ENCODE measurements at regions not wholly inside any gene's neighbourhood (a gene's known extent, or its start where the extent isn't known, plus 50 kb on each side); places are given as distances from the start of the nearest gene placed in this dataset.

DNA sequence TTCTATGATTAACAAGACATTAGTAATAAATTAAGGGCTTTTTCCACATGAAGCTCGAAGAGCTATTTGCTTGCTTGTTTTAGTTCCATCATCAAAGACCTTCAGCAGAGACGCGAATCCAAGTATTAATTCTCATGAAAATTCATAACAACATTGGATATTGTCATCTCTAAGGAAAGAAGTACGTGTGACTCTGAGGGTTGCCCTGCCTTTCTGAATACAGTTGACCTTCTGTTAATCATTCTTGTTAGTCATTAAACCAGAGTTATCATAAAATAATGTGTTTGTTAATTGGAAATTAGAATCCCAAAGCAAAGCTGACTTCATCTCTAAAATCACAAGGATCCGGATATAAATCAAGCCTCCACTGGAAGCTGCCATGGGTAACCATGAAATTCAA is 222.5 kb downstream of the ZNF608 start (continued):
- TF ChIP-seq, protein P1, sequence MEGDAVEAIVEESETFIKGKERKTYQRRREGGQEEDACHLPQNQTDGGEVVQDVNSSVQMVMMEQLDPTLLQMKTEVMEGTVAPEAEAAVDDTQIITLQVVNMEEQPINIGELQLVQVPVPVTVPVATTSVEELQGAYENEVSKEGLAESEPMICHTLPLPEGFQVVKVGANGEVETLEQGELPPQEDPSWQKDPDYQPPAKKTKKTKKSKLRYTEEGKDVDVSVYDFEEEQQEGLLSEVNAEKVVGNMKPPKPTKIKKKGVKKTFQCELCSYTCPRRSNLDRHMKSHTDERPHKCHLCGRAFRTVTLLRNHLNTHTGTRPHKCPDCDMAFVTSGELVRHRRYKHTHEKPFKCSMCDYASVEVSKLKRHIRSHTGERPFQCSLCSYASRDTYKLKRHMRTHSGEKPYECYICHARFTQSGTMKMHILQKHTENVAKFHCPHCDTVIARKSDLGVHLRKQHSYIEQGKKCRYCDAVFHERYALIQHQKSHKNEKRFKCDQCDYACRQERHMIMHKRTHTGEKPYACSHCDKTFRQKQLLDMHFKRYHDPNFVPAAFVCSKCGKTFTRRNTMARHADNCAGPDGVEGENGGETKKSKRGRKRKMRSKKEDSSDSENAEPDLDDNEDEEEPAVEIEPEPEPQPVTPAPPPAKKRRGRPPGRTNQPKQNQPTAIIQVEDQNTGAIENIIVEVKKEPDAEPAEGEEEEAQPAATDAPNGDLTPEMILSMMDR (tag by site-specific recombination; IDR thresholded peaks at IDR 0.05): no peak

- no peak for TF ChIP-seq ZNF266 (tag by site-specific recombination; IDR thresholded peaks at IDR 0.05; ENCODE audit: low read depth)
- no peak for TF ChIP-seq SP3 (tag by site-specific recombination; IDR thresholded peaks at IDR 0.05)
- no peak for TF ChIP-seq ZNF645 (tag by site-specific recombination; IDR thresholded peaks at IDR 0.05)
- no peak for TF ChIP-seq KLF9 (tag by site-specific recombination; IDR thresholded peaks at IDR 0.05; ENCODE audit: low read depth)
- TF ChIP-seq ZNF677 (tag by site-specific recombination; IDR thresholded peaks at IDR 0.05): no peak
- TF ChIP-seq SALL2 (tag by site-specific recombination; IDR thresholded peaks at IDR 0.05; ENCODE audit: borderline replicate concordance): no peak
- TF ChIP-seq, protein P2, sequence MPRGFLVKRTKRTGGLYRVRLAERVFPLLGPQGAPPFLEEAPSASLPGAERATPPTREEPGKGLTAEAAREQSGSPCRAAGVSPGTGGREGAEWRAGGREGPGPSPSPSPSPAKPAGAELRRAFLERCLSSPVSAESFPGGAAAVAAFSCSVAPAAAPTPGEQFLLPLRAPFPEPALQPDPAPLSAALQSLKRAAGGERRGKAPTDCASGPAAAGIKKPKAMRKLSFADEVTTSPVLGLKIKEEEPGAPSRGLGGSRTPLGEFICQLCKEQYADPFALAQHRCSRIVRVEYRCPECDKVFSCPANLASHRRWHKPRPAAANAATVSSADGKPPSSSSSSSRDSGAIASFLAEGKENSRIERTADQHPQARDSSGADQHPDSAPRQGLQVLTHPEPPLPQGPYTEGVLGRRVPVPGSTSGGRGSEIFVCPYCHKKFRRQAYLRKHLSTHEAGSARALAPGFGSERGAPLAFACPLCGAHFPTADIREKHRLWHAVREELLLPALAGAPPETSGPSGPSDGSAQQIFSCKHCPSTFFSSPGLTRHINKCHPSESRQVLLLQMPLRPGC (tag by site-specific recombination; IDR thresholded peaks at IDR 0.05): no peak
- TF ChIP-seq ZNF76 (tag by site-specific recombination; IDR thresholded peaks at IDR 0.05; ENCODE audit: borderline replicate concordance, low read depth): no peak
- no peak for TF ChIP-seq ZNF16 (tag by site-specific recombination; IDR thresholded peaks at IDR 0.05; ENCODE audit: low read depth)
- TF ChIP-seq ZBTB11 (tag by site-specific recombination; conservative IDR thresholded peaks at IDR 0.05; ENCODE audit: low read depth): no peak
- TF ChIP-seq ZBTB49 (tag by site-specific recombination; IDR thresholded peaks at IDR 0.05; ENCODE audit: low read depth): no peak
- Histone ChIP-seq H3K36me3 (ENCODE audit: control insufficient read depth in 2 of 2, insufficient read depth in 1 of 2, low read length in 2 of 2) (no peaks in the 10 kb centered on the region), H3K4me1 (ENCODE audit: control insufficient read depth, insufficient read depth, low read length) (no peaks in the 10 kb centered on the region), H3K9me3 (ENCODE audit: control insufficient read depth, insufficient read depth, low read depth, low read length) (no peaks in the 10 kb centered on the region), H3K27ac (ENCODE audit: extremely low read depth, low read depth, low read length) (no peak overlapping the region), H3K4me3 (ENCODE audit: low read depth, low read length) (no peak overlapping the region)
- POLR2A ChIA-PET: no interaction called here
- CTCF ChIA-PET: interaction anchor here (0.6 to 1.3 kb wide), 2 partner anchors 52 to 466 kb away, joined by 3 to 4 read pairs; no protein-coding TSS in a partner anchor
Measured at GRCh38 chr5:124522992-124523391, 223.4 kb downstream of the ZNF608 start.

Measured in HEK293 (cell line).